GM13977 (cell line): ENCODE measurements at regions not wholly inside any gene's neighbourhood (a gene's known extent, or its start where the extent isn't known, plus 50 kb on each side); places are given as distances from the start of the nearest gene placed in this dataset.

Source experiments
- DNase-seq: peaks from one replicate; pipeline ENCODE4 v3.0.0; 2012; ENCODE audit warnings: low spot score
- in situ Hi-C: fragments of 300-500 bp; cut with MboI; formaldehyde crosslinking; loops from one replicate; pipeline ENCODE4 v1.12.0; 2022; ENCODE audit warnings: low sequenced_read_pairs, low pct_unique_long_range_greater_than_20kb, mixed read lengths, inconsistent platforms; ENCODE audit not compliant: unreplicated experiment
- TF ChIP-seq, protein P1 (sequence below): IDR thresholded peaks from 2 replicates; pipeline ENCODE4 v1.5.1; 2012; ENCODE audit warnings: mild to moderate bottlenecking, control low read depth; ENCODE audit not compliant: insufficient read depth; ENCODE audit errors: extremely low read depth, missing control alignments

DNA sequence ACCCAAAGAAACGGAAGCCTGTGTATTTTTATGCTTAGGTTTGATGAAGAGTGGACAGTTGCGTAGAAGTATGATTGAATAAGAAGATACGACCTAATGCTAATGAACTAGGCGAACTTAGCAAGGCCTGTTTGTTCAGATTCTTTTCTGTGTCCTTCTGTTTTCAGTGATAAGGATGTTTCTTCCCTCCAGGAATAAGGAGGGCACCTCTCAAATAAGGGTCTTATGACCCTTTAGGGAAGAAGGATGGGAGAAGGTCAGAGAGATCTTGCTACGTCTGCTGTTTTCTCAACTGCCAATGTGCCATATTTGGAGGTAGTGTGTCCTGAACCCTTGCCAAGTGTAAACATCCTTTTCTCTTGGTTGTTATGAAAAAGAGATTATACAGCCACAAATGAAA lies 524.8 kb downstream of the UTRN start:
- no peak for DNase-seq
- TF ChIP-seq, protein P1, sequence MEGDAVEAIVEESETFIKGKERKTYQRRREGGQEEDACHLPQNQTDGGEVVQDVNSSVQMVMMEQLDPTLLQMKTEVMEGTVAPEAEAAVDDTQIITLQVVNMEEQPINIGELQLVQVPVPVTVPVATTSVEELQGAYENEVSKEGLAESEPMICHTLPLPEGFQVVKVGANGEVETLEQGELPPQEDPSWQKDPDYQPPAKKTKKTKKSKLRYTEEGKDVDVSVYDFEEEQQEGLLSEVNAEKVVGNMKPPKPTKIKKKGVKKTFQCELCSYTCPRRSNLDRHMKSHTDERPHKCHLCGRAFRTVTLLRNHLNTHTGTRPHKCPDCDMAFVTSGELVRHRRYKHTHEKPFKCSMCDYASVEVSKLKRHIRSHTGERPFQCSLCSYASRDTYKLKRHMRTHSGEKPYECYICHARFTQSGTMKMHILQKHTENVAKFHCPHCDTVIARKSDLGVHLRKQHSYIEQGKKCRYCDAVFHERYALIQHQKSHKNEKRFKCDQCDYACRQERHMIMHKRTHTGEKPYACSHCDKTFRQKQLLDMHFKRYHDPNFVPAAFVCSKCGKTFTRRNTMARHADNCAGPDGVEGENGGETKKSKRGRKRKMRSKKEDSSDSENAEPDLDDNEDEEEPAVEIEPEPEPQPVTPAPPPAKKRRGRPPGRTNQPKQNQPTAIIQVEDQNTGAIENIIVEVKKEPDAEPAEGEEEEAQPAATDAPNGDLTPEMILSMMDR = no peak
- in situ Hi-C loops = no loop called here

DNA sequence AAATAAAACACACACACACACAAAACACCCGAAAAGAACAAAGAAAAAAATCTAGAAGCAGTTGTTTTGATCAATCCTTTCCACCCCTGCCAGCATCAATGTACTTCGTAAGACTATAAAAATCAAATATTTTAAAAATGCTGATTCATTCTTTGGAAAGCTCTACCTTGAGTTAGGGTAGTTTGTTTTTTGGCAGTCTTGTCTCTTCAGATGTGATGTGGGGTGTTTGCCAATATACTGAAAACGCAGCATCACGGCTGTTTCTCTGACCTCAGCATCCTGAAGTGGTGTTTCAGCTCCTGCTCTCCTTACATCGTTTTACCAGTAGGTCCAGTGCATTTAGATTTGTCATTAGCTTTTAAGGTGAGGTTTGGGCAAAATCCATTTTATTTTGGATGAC lies 526.0 kb downstream of the UTRN start:
- TF ChIP-seq, protein P1 = no peak
- no peak for DNase-seq
- in situ Hi-C loops = no loop called here

GRCh38 chr6:144816936-144817335 lies 531.8 kb downstream of the UTRN start:
- in situ Hi-C loops = no loop called here
- no peak for DNase-seq
- TF ChIP-seq, protein P1 = no peak

GRCh38 chr6:144820270-144820669 lies 535.1 kb downstream of the UTRN start:
- in situ Hi-C loops = no loop called here
- no peak for DNase-seq
- TF ChIP-seq, protein P1 = no peak

DNA sequence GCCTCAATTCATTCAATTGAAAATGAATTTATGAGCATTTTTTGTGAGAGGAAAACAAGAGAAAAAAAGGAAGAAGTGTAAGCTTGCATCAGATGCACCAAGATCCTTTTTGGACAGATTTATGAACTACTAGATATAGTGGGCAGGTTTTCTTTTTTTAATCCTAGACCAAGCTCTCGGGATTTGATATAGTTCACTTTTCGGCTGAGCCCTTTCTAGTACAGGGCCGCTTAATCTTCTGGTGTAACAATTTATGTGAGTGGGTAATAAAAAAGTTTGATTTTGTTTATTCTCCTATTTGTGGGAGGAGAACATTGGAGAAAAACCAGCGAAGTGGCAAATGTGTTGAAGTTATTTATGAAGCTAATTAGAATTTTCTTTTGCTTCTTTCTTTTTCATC lies 538.0 kb downstream of the UTRN start:
- TF ChIP-seq, protein P1 = no peak
- no peak for DNase-seq
- in situ Hi-C loops = no loop called here

DNA sequence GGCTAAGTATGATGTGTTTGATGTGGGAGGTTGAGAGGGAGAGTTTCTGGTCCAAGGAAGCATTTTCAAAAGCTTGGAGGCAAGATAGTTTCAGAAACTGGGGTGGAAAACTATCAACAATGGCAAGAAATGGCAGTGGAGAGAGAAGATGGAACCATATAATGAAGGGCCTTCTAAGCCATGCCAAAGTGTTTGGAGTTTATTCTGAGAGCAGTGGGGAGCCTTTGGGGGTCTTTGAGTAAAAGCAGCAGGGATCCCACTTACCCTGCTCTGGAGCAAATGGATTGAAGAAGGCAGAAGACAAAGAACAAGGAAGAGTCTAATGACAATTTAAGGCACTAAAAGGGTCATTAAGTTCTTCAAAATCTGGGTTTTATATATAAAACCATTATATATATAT lies 538.9 kb downstream of the UTRN start:
- TF ChIP-seq, protein P1 = no peak
- no peak for DNase-seq
- in situ Hi-C loops = no loop called here
